Testis (tissue), 2 donors: ENCODE measurements at regions not wholly inside any gene's neighbourhood (a gene's known extent, or its start where the extent isn't known, plus 50 kb on each side); places are given as distances from the start of the nearest gene placed in this dataset.

ENCODE experiments used
- DNase-seq: peaks from one replicate; pipeline ENCODE4 v3.0.0-alpha.2; 2019
- H3K27ac ChIP-seq, 2 donors: fragments of 200-600 bp; sonication (generic); one replicate each; pipeline ENCODE4 v1.5.1; 2019
- H3K27me3 ChIP-seq: fragments of 200-600 bp; sonication (generic); one replicate; pipeline ENCODE4 v1.5.1; 2019
- H3K36me3 ChIP-seq: fragments of 200-600 bp; sonication (generic); one replicate; pipeline ENCODE4 v1.5.1; 2017; ENCODE audit warnings: low read depth; ENCODE audit errors: missing control alignments
- H3K4me1 ChIP-seq: fragments of 200-600 bp; sonication (generic); one replicate; pipeline ENCODE4 v1.5.1; 2019
- H3K4me3 ChIP-seq, 2 donors: fragments of 200-600 bp; sonication (generic); one replicate each; pipeline ENCODE4 v1.5.1; 2017 to 2019
- H3K9me3 ChIP-seq: fragments of 200-600 bp; sonication (generic); one replicate; pipeline ENCODE4 v1.5.1; 2017
- CTCF ChIP-seq, 3 experiments: fragments of 450-650 bp in 2 of 3; fragments of 200-600 bp in 1 of 3; sonication (generic) in 1 of 3; IDR thresholded peaks; one replicate each; pipeline ENCODE4 v1.5.1; 2016 to 2019; ENCODE audit warnings: antibody characterized with exemption in 3 of 3, mild to moderate bottlenecking in 2 of 3, moderate library complexity in 1 of 3
- POLR2A ChIP-seq: fragments of 450-650 bp; IDR thresholded peaks from one replicate; pipeline ENCODE4 v1.6.1; 2017; ENCODE audit warnings: antibody characterized with exemption, mild to moderate bottlenecking, moderate library complexity
- WGBS, 2 donors: methylation state at CpG; one replicate each; pipeline ENCODE4 v1.1.5; 2018; 5-methylcytosine and 5-hydroxymethylcytosine counted together
- intact Hi-C: fragments of 100-400 bp; cut with DNase I; formaldehyde crosslinking; loops from one replicate; pipeline ENCODE4 v1.15.1; 2023; ENCODE audit warnings: low total_unique reads

GRCh38 chr2:108167699-108168098 lies 72.1 kb upstream of the SULT1C3 start:
- H3K27me3 ChIP-seq: no peaks in the 10 kb centered on the region
- no peak overlapping the region for H3K4me3 ChIP-seq
- no peak for DNase-seq
- H3K36me3 ChIP-seq: no peaks in the 10 kb centered on the region
- intact Hi-C loops: no loop called here
- TF ChIP-seq CTCF (IDR thresholded peaks at IDR 0.05) (no peak), POLR2A (no peak)
- no peaks in the 10 kb centered on the region for H3K4me1 ChIP-seq
- H3K27ac ChIP-seq: no peak overlapping the region
- 68 to 83% methylated on average over 1 of the region's 1 CpG for WGBS, 2 donors
- no peaks in the 10 kb centered on the region for H3K9me3 ChIP-seq

- no peaks in the 10 kb centered on the region for H3K9me3 ChIP-seq
- intact Hi-C loops: no loop called here
- no peaks in the 10 kb centered on the region for H3K36me3 ChIP-seq
- H3K4me3 ChIP-seq: no peak overlapping the region
- H3K27ac ChIP-seq: no peak overlapping the region
- TF ChIP-seq POLR2A (no peak), CTCF (IDR thresholded peaks at IDR 0.05) (peak in 1 of 3 experiments; percentile 35)
- DNase-seq: no peak
- WGBS, 2 donors: 44 to 47% methylated on average over 3 of the region's 3 CpGs
- H3K27me3 ChIP-seq: no peaks in the 10 kb centered on the region
- no peaks in the 10 kb centered on the region for H3K4me1 ChIP-seq
Measured at GRCh38 chr2:108169982-108170625, 69.7 kb upstream of the SULT1C3 start.

GRCh38 chr2:108171657-108172056 lies 68.1 kb upstream of the SULT1C3 start:
- intact Hi-C loops: no loop called here
- 52 to 68% methylated on average over 3 of the region's 3 CpGs for WGBS, 2 donors
- H3K27me3 ChIP-seq: no peaks in the 10 kb centered on the region
- H3K4me1 ChIP-seq: no peaks in the 10 kb centered on the region
- H3K27ac ChIP-seq: no peak overlapping the region
- H3K4me3 ChIP-seq: no peak overlapping the region
- no peak for DNase-seq
- TF ChIP-seq CTCF (IDR thresholded peaks at IDR 0.05) (no peak), POLR2A (no peak)
- no peaks in the 10 kb centered on the region for H3K36me3 ChIP-seq
- H3K9me3 ChIP-seq: no peaks in the 10 kb centered on the region

GRCh38 chr2:108182489-108182888 lies 57.3 kb upstream of the SULT1C3 start:
- peak; percentile 45 for DNase-seq
- TF ChIP-seq CTCF (IDR thresholded peaks at IDR 0.05) (peak in 1 of 3 experiments; percentile 11), POLR2A (no peak)
- H3K27me3 ChIP-seq: no peaks in the 10 kb centered on the region
- 62 to 63% methylated on average over 7 of the region's 7 CpGs for WGBS, 2 donors
- H3K9me3 ChIP-seq: no peaks in the 10 kb centered on the region
- intact Hi-C loops: no loop called here
- no peak overlapping the region for H3K4me3 ChIP-seq
- H3K4me1 ChIP-seq: no peaks in the 10 kb centered on the region
- H3K36me3 ChIP-seq: no peaks in the 10 kb centered on the region
- H3K27ac ChIP-seq: no peak overlapping the region

- Histone ChIP-seq H3K36me3 (no peaks in the 10 kb centered on the region), H3K27me3 (no peaks in the 10 kb centered on the region), H3K4me3 (no peak overlapping the region), H3K27ac (no peak overlapping the region), H3K9me3 (no peaks in the 10 kb centered on the region), H3K4me1 (no peaks in the 10 kb centered on the region)
- peak in 1 of 3 experiments; percentile 15 for TF ChIP-seq CTCF (IDR thresholded peaks at IDR 0.05)
- TF ChIP-seq POLR2A: no peak
- no peak for DNase-seq
- intact Hi-C loops: no loop called here
- WGBS, 2 donors: 42 to 57% methylated on average over 2 of the region's 2 CpGs
Measured at GRCh38 chr2:108184419-108184818, 55.3 kb upstream of the SULT1C3 start.
